ENCODE measurements at regions not wholly inside any gene's neighbourhood (a gene's known extent, or its start where the extent isn't known, plus 50 kb on each side); places are given as distances from the start of the nearest gene placed in this dataset.

- in situ Hi-C loops (cut with MboI; ENCODE audit: low sequenced_read_pairs, unreplicated experiment) = no loop called here
- TF ChIP-seq CTCF (IDR thresholded peaks at IDR 0.05; ENCODE audit: borderline replicate concordance, control extremely low read depth, extremely low read depth, insufficient read depth, missing control alignments) = no peak
- DNase-seq (ENCODE audit: low spot score) = no peak
These were observed 648.7 kb downstream of the KCNA4 start for GRCh38 chr11:29368126-29368525.

GRCh38 chr11:29364006-29364405 is 652.8 kb downstream of the KCNA4 start:
- in situ Hi-C loops (cut with MboI; ENCODE audit: low sequenced_read_pairs, unreplicated experiment) = no loop called here
- no peak for DNase-seq (ENCODE audit: low spot score)
- no peak for TF ChIP-seq CTCF (IDR thresholded peaks at IDR 0.05; ENCODE audit: borderline replicate concordance, control extremely low read depth, extremely low read depth, insufficient read depth, missing control alignments)

- no peak for TF ChIP-seq CTCF (IDR thresholded peaks at IDR 0.05; ENCODE audit: borderline replicate concordance, control extremely low read depth, extremely low read depth, insufficient read depth, missing control alignments)
- in situ Hi-C loops (cut with MboI; ENCODE audit: low sequenced_read_pairs, unreplicated experiment) = no loop called here
- no peak for DNase-seq (ENCODE audit: low spot score)
These were observed 655.5 kb downstream of the KCNA4 start for GRCh38 chr11:29361369-29361768.

- in situ Hi-C loops (cut with MboI; ENCODE audit: low sequenced_read_pairs, unreplicated experiment) = no loop called here
- no peak for DNase-seq (ENCODE audit: low spot score)
- TF ChIP-seq CTCF (IDR thresholded peaks at IDR 0.05; ENCODE audit: borderline replicate concordance, control extremely low read depth, extremely low read depth, insufficient read depth, missing control alignments) = no peak
These were observed 663.0 kb downstream of the KCNA4 start for GRCh38 chr11:29353833-29354232.

- no peak for DNase-seq (ENCODE audit: low spot score)
- in situ Hi-C loops (cut with MboI; ENCODE audit: low sequenced_read_pairs, unreplicated experiment) = no loop called here
- TF ChIP-seq CTCF (IDR thresholded peaks at IDR 0.05; ENCODE audit: borderline replicate concordance, control extremely low read depth, extremely low read depth, insufficient read depth, missing control alignments) = no peak
These were observed 664.5 kb downstream of the KCNA4 start for GRCh38 chr11:29352273-29352795.

GRCh38 chr11:29351301-29351873 is 665.4 kb downstream of the KCNA4 start:
- TF ChIP-seq CTCF (IDR thresholded peaks at IDR 0.05; ENCODE audit: borderline replicate concordance, control extremely low read depth, extremely low read depth, insufficient read depth, missing control alignments) = no peak
- in situ Hi-C loops (cut with MboI; ENCODE audit: low sequenced_read_pairs, unreplicated experiment) = no loop called here
- DNase-seq (ENCODE audit: low spot score) = no peak

Measured in GM13976 (cell line).